NCI-H510A (cell line): ENCODE measurements at regions not wholly inside any gene's neighbourhood (a gene's known extent, or its start where the extent isn't known, plus 50 kb on each side); places are given as distances from the start of the nearest gene placed in this dataset.
"Not testable (repeated sequence)": the region's sequence is repeated elsewhere in the genome, so short reads cannot be mapped to it uniquely, and the experiment has no call there.

ENCODE experiments used
- DNase-seq: peaks from one replicate; lab custom pipeline; 2025; lab: John Stamatoyannopoulos, UW

DNA sequence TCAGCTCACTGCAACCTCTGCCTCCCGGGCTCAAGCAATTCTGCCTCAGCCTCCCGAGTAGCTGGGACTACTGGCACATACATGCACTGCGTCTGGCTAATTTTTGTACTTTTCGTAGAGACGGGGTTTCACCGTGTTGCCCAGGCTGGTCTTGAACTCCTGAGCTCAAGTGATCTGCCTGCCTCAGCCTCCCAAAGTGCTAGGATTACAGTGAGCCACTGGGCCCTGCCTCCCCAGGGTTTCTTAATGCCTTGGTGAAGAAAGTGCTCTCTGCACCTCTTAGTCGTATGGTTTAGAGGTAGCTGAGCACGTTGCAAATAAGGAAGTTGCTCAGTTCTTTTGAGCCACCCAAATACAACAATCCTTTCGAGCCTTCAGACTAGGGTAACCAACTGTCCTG is 1098.5 kb downstream of the TBC1D22A start:
- not testable (repeated sequence) for DNase-seq

DNA sequence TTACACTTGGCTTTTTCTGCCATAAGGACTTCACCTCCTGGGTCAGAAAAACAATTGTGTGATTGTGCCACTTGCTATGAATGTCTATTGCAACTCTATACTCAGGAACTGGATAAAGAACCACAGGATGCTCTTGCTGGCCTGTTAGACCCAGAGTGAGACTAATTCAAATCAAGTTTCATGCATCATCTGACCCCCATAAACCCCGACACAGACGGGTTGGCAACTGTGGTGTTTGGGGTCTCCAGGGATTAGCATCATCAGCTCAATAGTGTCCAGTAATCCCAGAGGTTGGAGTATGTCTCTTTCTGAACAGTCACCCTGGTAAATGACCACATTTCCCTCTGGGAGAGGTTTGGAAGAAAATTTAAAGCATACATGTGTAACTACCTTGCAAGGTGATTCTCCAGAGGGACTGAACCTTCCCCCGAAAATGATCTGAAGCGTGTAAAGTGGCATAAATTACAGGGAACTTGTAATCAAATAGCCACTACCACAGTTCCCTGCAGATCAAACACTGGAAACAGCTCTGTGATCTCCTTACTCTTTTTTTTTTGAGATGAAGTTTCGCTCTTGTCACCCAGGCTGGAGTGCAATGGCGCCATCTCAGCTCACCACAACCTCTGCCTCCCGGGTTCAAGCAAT is 1097.6 kb downstream of the TBC1D22A start:
- no peak for DNase-seq

DNA sequence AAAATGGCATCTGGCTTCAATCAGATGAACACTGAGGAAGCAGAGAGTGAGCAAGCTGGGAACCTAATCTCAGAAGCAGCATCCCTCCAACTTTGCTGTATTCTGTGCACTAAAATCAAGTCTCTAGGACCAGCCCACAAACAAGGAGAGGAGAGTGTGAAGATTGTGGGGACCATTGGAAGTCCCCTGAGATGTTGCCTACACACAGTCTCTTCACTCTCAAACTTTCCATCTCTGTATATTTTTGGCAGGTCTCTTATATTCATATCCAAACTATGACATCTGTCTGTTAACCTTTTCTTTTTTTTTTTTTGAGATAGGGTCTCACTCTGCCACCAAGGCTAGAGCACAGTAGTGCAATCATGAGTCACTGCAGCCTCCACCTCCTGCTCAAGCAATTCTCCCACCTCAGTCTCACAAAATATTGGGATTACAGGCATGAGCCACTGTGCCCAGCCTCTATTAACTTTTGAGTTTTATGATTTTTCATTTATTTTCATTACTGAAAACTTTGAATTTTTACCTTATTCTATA is 1096.4 kb downstream of the TBC1D22A start:
- no peak for DNase-seq

DNA sequence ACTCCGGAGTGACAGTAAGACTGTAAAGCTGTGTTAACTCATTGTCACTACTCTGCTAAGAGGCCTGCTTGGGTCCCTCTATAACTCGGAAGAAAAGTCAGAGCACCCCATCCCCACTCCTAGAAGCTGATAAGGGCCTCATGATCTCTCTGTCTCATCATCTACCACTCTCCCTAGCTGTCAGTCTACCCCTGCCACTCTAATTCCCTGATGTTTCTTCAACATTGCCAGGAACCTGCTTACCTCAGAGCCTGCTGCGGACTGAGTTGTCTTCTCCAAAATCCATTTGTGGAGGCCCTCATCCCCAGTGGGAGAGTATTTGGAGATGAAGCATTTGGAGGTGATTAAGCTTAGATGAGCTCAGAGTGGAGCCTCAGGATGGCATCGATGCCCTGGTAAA is 1092.2 kb downstream of the TBC1D22A start:
- DNase-seq = no peak

DNA sequence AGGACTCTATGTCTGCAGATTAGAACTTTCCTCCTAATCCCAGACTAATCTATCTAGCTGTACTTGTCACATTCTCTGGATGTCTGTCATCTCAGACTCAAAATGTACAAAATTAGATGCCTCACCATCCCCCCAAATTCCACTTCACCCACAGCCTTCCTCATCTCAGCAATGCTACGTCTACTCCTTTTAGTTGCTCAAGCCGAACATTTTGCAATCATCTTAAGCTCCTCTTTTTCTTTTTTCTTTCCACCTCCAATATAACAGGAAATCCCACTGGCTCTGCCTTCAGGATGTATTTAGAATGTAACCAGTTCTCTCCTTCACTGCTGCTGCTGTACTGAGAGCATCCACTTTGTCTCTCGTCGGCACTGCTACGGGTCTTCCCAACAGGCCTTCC is 1091.8 kb downstream of the TBC1D22A start:
- no peak for DNase-seq

DNA sequence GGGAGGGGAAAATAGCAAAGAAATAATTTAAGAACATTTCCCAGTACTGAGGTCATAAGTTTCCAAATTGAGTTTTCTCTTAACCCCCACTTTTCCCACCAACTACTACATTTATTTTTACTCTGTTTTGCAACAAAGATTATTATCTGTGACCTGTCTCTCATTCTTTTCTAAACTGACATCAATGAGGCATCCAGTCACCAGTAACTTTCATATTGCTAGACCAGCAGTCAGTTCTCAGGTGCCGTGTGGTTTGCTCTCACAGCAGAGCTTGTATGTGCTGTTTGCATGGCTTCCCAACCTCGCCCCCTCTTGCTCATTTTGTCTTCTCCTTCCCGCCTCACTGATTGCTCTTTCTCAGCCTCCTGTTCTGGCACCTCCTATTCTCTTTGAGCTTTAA is 1091.3 kb downstream of the TBC1D22A start:
- no peak for DNase-seq

DNA sequence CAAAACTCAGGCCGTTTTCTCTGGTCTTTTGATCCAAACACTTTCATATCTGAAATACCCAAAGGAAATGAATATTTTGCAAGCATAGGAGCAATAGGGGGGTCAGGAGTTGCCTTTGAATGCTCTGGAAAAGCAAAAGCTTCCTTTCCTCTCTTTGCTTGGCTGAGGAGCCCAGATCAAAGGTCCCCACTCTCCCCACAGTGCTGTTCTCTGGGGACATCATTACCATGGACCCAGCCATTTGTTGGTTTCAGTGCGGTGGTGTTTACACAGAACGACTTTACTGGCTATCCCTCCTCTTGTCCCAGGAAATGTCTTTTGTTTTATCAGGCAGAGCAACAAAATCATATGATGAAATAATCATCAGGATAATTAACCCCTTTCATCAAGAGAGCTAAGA is 1089.1 kb downstream of the TBC1D22A start:
- DNase-seq = no peak

DNA sequence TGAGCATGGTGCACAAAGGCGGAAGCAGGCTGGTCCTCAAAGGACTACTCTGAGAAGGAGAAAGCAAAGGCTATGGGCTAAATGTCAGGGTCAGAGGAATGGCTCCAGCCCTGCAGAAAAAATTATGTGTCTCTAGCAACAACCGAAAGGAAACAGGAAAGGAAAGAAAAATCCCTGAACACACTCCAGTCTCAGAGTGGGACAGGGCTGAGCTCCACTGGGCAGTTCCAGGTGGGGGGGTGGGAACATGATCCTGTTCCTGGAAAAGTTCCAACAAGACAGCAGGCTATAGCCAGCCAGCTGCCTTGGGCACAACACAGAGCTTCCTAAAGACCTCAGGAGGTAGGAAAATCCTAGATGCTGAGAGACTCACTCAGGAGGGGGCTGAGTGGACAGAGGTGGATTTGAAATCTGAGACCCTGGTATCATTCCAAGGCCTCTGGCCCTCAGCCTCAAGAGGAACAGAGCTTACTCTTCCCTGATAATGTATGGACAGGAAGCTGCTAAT is 1088.2 kb downstream of the TBC1D22A start:
- peak; percentile 40 for DNase-seq

DNA sequence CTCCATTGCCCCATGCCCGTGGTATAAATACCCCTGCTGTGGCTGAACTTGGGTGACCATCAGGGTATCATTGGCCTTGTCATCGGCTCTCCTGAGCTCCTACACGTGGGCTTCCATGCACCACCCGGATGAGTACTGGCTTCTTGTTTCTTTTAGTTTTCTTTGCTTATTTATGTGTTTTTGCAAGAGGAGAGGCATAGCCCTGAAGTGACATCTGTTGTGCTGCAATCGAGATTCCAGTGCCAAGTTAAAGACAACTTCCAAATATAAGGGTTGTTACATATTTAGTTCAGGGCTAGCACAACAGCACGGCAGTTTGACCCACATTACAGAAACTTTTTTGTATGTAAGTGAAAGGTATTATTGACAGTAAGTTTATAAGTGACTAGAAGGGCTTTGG is 1087.1 kb downstream of the TBC1D22A start:
- DNase-seq = no peak

DNA sequence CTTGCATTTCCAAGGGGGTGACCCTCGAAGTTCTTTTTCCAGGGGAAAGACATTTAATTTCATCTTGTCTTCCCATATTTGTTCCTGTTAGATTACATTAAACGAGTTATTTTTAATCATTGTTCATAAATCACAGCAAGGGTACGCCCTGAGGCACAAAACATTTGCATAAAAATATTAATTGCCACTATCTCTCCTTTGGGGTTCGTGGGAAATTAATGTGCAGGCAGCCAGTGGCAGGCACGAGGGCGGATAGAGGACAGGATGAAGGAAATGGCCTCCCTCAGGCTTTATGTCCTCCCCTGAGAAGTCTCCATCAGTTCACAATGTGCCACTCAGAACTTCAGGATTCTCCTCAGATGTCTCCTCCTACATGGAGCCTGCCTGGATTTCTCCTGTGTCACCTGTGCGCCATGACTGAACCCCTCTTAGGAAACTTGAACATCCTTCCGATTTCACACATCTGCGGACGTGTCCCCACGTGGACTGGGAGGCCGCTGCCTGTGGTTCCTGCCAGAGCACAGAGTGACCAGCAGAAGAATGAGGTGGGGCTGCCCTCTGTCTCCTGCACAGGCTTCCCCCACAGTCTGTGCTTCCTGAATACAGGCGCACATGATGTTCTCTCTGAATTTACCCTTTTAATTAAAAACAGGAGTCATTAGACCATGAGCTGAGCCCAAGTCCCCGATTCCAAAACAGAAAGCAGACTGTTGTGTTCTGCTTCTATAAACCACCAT is 1085.9 kb downstream of the TBC1D22A start:
- DNase-seq = no peak

DNA sequence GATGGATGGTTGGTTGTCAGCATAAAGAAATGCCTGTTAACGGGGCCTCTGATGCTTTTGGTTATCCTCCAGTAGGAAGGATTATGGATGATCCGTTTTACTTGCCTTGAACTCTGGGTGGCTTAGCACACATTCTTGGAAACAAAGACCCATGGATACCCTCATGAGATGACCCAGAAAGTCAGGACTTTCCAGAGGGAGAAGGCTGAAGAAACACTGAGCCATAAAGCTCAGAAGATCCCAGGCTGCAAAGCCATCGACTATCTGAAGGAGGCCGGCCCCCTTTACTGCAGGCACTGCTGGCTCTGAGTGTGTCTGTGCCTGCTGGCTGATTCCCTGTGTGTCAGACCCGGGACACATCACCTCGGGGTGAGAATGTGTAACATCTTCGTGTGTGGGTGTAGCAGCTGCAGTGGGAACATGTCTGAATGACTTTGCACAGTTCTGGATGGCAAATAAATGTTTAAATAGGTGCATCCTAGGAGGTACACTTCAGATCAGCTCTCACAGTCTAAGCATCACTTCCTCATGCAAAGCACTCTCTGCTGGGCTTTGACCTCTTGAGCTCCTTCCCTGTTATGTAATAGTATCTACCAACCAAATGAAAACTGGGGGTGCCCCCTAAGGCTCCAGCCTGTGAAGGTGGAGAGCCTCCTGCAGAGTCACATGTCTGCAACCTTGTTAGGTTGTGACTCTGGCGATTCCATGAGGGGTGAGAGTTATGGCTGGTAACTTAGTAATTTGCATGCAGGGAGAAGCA is 1084.9 kb downstream of the TBC1D22A start:
- DNase-seq = no peak

DNA sequence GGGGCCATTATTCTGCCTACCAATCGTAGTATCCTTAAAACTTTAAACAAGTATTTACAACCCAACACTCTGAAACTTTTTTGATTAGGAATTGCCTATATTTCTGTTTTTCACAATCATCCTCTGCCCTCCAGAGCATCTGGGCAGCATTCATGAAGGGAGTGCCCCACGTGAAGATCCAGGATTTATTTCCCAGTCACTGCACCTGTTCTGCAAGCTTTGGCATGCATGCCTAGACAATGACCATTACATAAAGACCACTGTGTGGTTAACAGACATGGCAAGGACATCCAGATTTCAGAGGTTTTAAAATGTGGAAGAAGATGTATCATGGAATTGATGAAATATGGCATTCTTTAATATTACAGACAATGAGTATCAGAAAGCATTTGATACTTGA is 1083.8 kb downstream of the TBC1D22A start:
- DNase-seq = no peak

DNA sequence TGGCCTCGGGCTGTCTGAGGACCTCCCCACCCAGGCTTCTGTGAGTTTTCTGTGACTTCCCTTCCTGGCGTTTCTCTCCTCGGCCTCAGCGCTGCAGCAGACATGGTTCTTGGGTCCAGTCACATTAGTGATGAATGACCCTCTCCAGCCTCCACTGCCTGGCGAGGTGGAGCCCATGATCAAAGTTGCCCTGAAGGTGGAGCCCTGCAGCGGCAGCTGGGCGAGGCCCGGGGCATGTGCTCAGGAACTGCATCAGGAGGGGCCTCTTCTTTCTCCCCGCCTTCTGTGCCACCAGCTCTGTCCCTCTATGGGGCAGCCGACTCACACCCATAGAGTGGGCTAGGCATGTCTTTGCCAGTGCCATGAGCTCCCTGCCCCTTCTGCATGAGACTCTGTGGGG is 1079.7 kb downstream of the TBC1D22A start:
- DNase-seq = no peak

DNA sequence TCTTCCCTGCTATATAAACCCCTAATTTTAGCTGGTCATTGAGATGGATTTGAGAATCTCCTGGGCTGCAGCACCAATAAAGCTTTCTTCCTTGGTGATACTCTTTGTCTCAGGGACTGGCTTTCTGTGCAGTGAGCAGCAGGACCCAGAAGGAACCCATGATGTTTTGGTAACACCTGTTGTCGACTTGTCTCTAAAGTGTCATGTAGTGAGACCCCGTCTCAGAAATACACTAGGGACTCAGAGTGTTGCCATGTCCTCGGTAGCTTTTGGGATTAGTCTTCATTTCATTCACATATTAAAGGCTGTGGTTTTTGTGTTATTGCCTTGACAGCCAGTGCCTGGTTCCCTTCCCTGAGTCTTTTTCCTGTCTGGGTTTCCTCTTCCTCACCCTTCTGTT is 1078.7 kb downstream of the TBC1D22A start:
- no peak for DNase-seq

DNA sequence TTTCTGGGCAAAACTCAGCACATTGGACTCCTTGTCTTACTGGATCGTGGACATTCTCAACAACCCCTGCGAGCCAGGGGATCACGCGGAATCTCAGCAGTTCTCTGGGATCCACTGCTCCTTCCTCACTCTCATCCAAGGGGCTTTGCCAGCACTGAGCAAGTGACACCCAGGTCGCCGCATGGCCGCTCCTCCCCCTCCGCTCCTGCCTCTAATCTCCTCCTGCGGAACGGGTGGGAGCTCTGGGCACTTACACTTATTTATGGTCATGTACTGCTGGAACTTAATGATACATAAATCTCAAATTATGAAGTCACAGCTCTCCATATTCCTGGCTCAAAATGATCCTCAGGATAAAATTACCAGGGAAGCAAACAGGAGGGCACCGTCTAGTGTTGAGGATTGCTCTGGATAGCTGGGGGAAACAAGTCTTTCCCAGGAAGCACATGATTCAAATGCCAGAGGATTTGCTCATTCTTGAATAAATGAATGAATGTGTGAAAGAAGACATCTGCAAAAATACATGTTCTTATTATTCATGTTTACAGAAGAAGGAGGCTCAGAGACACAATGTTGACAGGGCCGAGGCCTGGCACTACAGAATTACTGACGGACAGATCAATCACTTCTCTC is 1077.3 kb downstream of the TBC1D22A start:
- DNase-seq = no peak

DNA sequence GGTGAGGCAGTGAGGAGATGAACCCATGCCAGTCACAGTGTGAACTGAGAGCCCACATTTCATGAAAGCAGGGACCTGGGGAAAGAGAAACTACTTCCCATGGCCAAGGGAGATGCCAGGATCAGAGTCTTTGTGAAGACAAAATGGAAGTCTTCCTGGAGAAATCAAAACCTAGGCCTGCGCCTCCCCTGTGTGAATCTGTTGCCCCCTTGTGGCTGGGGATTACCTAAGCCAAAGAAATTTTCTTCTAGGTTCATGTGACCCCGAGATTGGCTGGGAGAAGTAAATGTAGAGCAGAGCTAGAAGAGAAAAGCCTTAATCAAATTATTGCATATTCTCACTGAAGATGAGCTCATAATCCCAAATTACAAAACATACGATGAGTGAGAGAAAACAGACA is 1075.3 kb downstream of the TBC1D22A start:
- no peak for DNase-seq

DNA sequence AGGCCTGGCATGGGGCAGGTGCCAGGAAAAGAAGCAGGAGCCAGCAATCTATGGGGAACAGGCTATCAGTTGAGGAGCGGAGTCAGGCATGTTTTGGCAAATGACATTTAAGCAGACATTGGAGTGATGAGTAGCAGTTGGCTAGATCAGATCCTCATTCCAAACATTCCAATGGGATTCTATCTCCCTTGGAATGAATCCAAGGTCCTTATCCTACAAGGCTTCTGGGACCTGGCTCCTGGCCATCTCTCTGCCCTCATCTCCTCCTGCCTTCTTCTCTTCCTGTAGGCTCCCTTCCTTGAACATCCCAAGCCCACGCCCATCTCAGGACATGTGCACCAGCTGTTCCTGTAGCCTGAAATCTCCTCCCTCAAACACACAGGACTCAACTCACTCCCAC is 1074.5 kb downstream of the TBC1D22A start:
- DNase-seq = no peak

DNA sequence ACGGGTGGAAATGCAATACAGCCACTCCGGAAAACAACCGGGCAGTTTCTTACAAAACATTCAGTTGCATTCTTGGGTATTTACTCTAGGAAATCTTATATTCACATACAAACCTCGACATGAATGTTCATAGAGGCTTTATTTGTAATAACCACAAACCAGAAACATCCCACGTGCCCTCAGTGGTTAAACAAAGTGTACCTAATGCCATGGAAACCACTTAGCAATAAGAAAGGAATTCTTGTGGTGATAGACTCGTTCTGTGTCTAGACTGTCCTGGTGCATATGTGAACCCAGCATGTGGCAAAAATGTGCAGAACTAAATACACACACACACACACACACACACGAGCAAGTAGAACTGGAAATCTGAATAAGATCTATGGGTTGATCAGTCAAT is 1073.3 kb downstream of the TBC1D22A start:
- no peak for DNase-seq

DNA sequence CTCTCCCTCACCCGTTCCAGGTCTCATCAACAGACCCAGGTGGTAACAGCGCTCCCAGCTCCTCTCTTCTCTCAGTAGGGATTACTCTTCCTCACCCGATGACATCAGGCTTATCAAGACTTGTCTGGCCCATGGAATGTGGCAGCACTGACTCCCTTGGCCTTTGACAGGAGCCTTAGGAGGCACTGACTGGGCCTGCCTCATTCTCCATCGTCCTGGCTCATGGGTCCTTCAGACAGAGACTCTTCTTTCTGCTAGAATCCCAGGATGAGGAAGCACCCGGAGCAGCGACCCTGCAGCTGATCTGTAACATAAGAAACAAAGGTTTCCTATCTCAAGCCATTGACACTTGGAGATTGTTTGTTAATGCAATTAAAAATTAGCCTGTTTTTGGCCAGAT is 1063.6 kb downstream of the TBC1D22A start:
- no peak for DNase-seq

DNA sequence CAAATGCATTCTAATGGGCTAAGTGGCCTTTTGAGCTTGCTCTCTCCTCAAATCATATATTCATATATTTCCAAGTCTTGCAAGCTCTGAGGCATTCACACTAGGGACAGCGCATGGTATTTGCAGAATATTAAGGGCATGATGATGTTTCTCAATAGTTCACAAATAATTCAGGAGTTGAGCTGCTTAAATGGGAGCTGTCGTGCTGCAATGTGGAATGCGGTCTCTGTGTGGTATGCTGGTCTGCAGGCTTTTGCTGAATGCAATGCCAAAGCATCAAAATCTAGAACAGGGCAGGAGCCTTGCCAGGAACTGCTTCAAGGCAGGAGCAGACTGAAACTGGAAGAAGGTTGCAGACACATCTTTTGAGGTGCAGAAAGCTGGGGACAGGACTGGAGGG is 1060.0 kb downstream of the TBC1D22A start:
- DNase-seq = no peak

DNA sequence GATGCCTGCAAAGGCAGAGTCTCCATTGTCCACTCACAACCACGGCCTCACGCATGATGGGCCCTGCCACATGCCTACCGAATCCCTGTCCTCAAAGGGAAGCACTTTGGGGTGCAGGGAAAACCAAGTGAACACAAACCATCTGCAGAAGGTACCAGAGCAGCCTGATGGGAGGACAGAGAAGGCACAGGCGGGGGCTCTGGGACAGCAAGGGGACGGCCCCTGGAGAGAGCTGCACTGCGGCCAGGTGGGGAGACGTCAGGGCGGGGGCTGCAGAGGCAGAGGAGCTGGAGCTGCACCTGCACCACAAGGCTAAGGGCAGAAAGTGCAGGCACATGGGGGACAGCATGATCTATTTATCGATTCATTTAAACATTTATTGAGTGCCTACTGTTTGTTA is 1056.0 kb downstream of the TBC1D22A start:
- no peak for DNase-seq

DNA sequence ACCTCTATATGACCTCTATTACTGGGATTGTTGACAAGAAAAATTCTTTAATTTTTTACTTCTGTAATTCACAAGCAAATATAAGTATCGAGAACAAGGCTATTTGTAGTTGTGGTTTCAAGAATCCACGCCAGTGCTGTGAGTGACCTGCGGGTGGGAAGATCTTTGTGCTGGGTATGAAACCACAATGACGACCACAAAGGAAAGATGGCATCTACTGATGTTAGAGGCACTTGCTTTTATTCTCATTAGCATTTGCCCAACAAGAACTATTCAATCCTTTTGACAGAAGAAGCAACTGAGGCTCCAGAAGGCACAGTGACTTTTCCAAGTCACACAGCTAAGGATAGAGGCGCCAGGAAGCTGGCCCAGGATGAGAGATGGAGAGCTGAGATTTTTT is 1054.9 kb downstream of the TBC1D22A start:
- no peak for DNase-seq
